ENCODE measurements at regions not wholly inside any gene's neighbourhood (a gene's known extent, or its start where the extent isn't known, plus 50 kb on each side); places are given as distances from the start of the nearest gene placed in this dataset.

- Histone ChIP-seq H4K91ac (ENCODE audit: insufficient read depth, low read depth, low read length) (no peak overlapping the region), H3K23ac (ENCODE audit: low read depth, low read length) (no peak overlapping the region), H2BK20ac (ENCODE audit: low read depth, low read length) (no peak overlapping the region), H3K36me3 (ENCODE audit: control insufficient read depth, insufficient read depth, low read length) (no peaks in the 10 kb centered on the region), H2BK5ac (ENCODE audit: low read depth, low read length, poor library complexity, severe bottlenecking) (no peak overlapping the region), H2BK120ac (ENCODE audit: low read depth, low read length) (no peak overlapping the region), H3K4me2 (ENCODE audit: low read depth, low read length) (no peak overlapping the region), H3K4me1 (ENCODE audit: control insufficient read depth, insufficient read depth, low read length) (no peaks in the 10 kb centered on the region), H3K27ac (ENCODE audit: insufficient read depth, low read length) (no peak overlapping the region), H3K9me3 (ENCODE audit: control insufficient read depth, insufficient read depth, low read length) (no peaks in the 10 kb centered on the region), H3K18ac (ENCODE audit: low read depth, low read length) (no peak overlapping the region), H3K9ac (ENCODE audit: low read depth, low read length) (no peak overlapping the region), H3K9me1 (ENCODE audit: insufficient read depth, low read length) (no peaks in the 10 kb centered on the region), H4K5ac (ENCODE audit: low read depth, low read length) (no peak overlapping the region), H4K8ac (ENCODE audit: low read depth in 2 of 2, low read length in 2 of 2) (no peak overlapping the region), H3K56ac (ENCODE audit: extremely low read depth, insufficient read depth, low read length) (no peak overlapping the region), H3K4ac (ENCODE audit: low read depth, low read length) (no peak overlapping the region), H2BK15ac (ENCODE audit: low read depth, low read length) (no peak overlapping the region), H3K14ac (replicated peaks; ENCODE audit: low read depth, low read length) (no peak overlapping the region), H4K20me1 (ENCODE audit: insufficient read depth, low read length) (no peaks in the 10 kb centered on the region), H3K27me3 (ENCODE audit: control insufficient read depth, insufficient read depth, low read length) (no peaks in the 10 kb centered on the region), H3K79me1 (ENCODE audit: low read depth in 1 of 2, low read length in 2 of 2) (no peaks in the 10 kb centered on the region), H3K4me3 (ENCODE audit: insufficient read depth, low read depth, low read length) (no peak overlapping the region), H2AK5ac (ENCODE audit: low read depth, low read length) (no peak overlapping the region), H2AK9ac (replicated peaks; ENCODE audit: low read depth, low read length, poor library complexity) (no peak overlapping the region), H2AFZ (replicated peaks; ENCODE audit: low read length, poor library complexity) (no peak overlapping the region)
- TF ChIP-seq CHD1 (IDR thresholded peaks at IDR 0.05; ENCODE audit: low read depth, low read length) (no peak), USF2 (IDR thresholded peaks at IDR 0.05; ENCODE audit: low read depth, low read length) (no peak), POLR2A (IDR thresholded peaks at IDR 0.05; ENCODE audit: low read depth, low read length) (no peak), MXI1 (IDR thresholded peaks at IDR 0.05; ENCODE audit: borderline replicate concordance, low read depth, low read length) (no peak), MAZ (IDR thresholded peaks at IDR 0.05; ENCODE audit: borderline replicate concordance, low read depth, low read length) (no peak), RAD21 (IDR thresholded peaks at IDR 0.05; ENCODE audit: low read length) (no peak), BHLHE40 (IDR thresholded peaks at IDR 0.05; ENCODE audit: low read depth, low read length) (no peak), NFE2L2 (IDR thresholded peaks at IDR 0.05; ENCODE audit: low read depth, low read length) (no peak), SMC3 (IDR thresholded peaks at IDR 0.05; ENCODE audit: low read depth, low read length) (no peak), RFX5 (IDR thresholded peaks at IDR 0.05; ENCODE audit: low read depth, low read length) (no peak), RCOR1 (IDR thresholded peaks at IDR 0.05; ENCODE audit: insufficient replicate concordance, low read length) (no peak), MAFK (IDR thresholded peaks at IDR 0.05; ENCODE audit: low read depth, low read length) (no peak), CTCF (conservative IDR thresholded peaks at IDR 0.05; ENCODE audit: low read depth, low read length) (no peak), CEBPB (IDR thresholded peaks at IDR 0.05; ENCODE audit: low read depth, low read length) (no peak), FOS (IDR thresholded peaks at IDR 0.05; ENCODE audit: low read depth, low read length) (no peak)
- TF ChIP-seq, protein P1, sequence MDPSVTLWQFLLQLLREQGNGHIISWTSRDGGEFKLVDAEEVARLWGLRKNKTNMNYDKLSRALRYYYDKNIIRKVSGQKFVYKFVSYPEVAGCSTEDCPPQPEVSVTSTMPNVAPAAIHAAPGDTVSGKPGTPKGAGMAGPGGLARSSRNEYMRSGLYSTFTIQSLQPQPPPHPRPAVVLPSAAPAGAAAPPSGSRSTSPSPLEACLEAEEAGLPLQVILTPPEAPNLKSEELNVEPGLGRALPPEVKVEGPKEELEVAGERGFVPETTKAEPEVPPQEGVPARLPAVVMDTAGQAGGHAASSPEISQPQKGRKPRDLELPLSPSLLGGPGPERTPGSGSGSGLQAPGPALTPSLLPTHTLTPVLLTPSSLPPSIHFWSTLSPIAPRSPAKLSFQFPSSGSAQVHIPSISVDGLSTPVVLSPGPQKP (IDR thresholded peaks at IDR 0.05; ENCODE audit: borderline replicate concordance, low read depth, low read length) = no peak
- DNase-seq (no peak), ATAC-seq (ENCODE audit: low read depth) (no peak)
- ChIA-PET CTCF (no interaction called here), POLR2A (ENCODE audit: unreplicated experiment) (no interaction called here)
- in situ Hi-C loops (cut with MboI; ENCODE audit: low sequenced_read_pairs) (no loop called here), intact Hi-C loops (cut with micrococcal nuclease) (no loop called here), dilution Hi-C loops (cut with HindIII; ENCODE audit: low sequenced_read_pairs, unreplicated experiment) (no loop called here)
- BruUV-seq (replicated peaks) = no TSS peak
- WGBS, 2 experiments (ENCODE audit: extremely low coverage in 2 of 2, insufficient read length in 1 of 2) = no CpG with 5 or more reads among the region's 1 CpG
Observed at GRCh38 chr13:65864039-65864438, 1366.1 kb downstream of the PCDH9 start.
